GM23338 (cell line): ENCODE measurements at regions not wholly inside any gene's neighbourhood (a gene's known extent, or its start where the extent isn't known, plus 50 kb on each side); places are given as distances from the start of the nearest gene placed in this dataset.

Source experiments
- ATAC-seq: fragments of 200-7000 bp; cut with Tn5 transposase; 3 replicates; pipeline ENCODE4 v1.9.1; 2020
- DNase-seq: peaks from one replicate; pipeline ENCODE4 v3.0.0-alpha.2; 2015; ENCODE audit warnings: low spot score
- H2AFZ ChIP-seq: fragments of 200-600 bp; sonication (generic); 2 replicates; pipeline ENCODE4 v1.8.0; 2016; ENCODE audit warnings: antibody characterized with exemption, mild to moderate bottlenecking, moderate library complexity
- H3F3A ChIP-seq: fragments of 200-600 bp; sonication (generic); replicated peaks from 2 replicates; pipeline ENCODE4 v1.8.0; 2017; ENCODE audit warnings: antibody characterized with exemption, mixed run types, low read depth
- H3K27ac ChIP-seq: fragments of 200-600 bp; sonication (generic); 2 replicates; pipeline ENCODE4 v1.6.1; 2016; ENCODE audit warnings: low read depth
- H3K27me3 ChIP-seq: fragments of 200-600 bp; sonication (generic); 2 replicates; pipeline ENCODE4 v1.8.0; 2016; ENCODE audit warnings: mild to moderate bottlenecking, mixed run types, moderate library complexity; ENCODE audit not compliant: insufficient read depth
- H3K36me3 ChIP-seq: fragments of 200-600 bp; sonication (generic); 2 replicates; pipeline ENCODE4 v1.8.0; 2016; ENCODE audit warnings: mild to moderate bottlenecking; ENCODE audit not compliant: insufficient read depth
- H3K4me1 ChIP-seq: fragments of 200-600 bp; sonication (generic); 2 replicates; pipeline ENCODE4 v1.8.0; 2016; ENCODE audit warnings: mild to moderate bottlenecking, moderate library complexity; ENCODE audit not compliant: insufficient read depth
- H3K4me2 ChIP-seq: fragments of 200-600 bp; sonication (generic); 2 replicates; pipeline ENCODE4 v1.7.1; 2017; ENCODE audit warnings: mixed run types
- H3K4me3 ChIP-seq: fragments of 200-600 bp; sonication (generic); 2 replicates; pipeline ENCODE4 v1.6.1; 2016; ENCODE audit warnings: mixed run types
- H3K79me2 ChIP-seq: fragments of 200-600 bp; sonication (generic); replicated peaks from 2 replicates; pipeline ENCODE4 v1.8.0; 2017; ENCODE audit warnings: mild to moderate bottlenecking; ENCODE audit not compliant: insufficient read depth
- H3K9me2 ChIP-seq: fragments of 200-600 bp; sonication (generic); 2 replicates; pipeline ENCODE4 v1.8.0; 2017; ENCODE audit not compliant: insufficient read depth
- H4K20me1 ChIP-seq: fragments of 200-600 bp; sonication (generic); replicated peaks from 2 replicates; pipeline ENCODE4 v1.8.0; 2017; ENCODE audit warnings: mild to moderate bottlenecking; ENCODE audit not compliant: insufficient read depth
- H3K27ac Mint-ChIP-seq: 2 replicates; pipeline ENCODE4 v1.8.0; 2020; ENCODE audit warnings: inconsistent platforms, mild to moderate bottlenecking, moderate library complexity, mixed read lengths
- H3K27me3 Mint-ChIP-seq: 3 replicates; pipeline ENCODE4 v1.8.0; 2022; ENCODE audit warnings: low read depth, mild to moderate bottlenecking, moderate library complexity, mixed read lengths, inconsistent platforms; ENCODE audit not compliant: insufficient read depth, poor library complexity
- H3K36me3 Mint-ChIP-seq: 3 replicates; pipeline ENCODE4 v1.8.0; 2021; ENCODE audit warnings: low read depth, mild to moderate bottlenecking, inconsistent platforms, moderate library complexity, mixed read lengths
- H3K4me1 Mint-ChIP-seq: 3 replicates; pipeline ENCODE4 v1.8.0; 2020; ENCODE audit warnings: mild to moderate bottlenecking, inconsistent platforms, mixed read lengths
- H3K4me3 Mint-ChIP-seq: 3 replicates; pipeline ENCODE4 v1.8.0; 2021; ENCODE audit warnings: moderate library complexity, mild to moderate bottlenecking, inconsistent platforms, mixed read lengths
- H3K9me3 Mint-ChIP-seq: 3 replicates; pipeline ENCODE4 v1.8.0; 2020; ENCODE audit warnings: moderate library complexity, mild to moderate bottlenecking, inconsistent platforms, mixed read lengths
- CREB1 ChIP-seq: fragments of 250-450 bp; sonication (Bioruptor Pico); IDR thresholded peaks from 2 replicates; pipeline ENCODE4 v1.5.0; 2020; ENCODE audit warnings: low read depth, mild to moderate bottlenecking, moderate library complexity
- ETS1 ChIP-seq: IDR thresholded peaks from 2 replicates; pipeline ENCODE4 v1.6.1; 2016; ENCODE audit warnings: antibody characterized with exemption
- EZH2 ChIP-seq: fragments of 200-600 bp; sonication (generic); IDR thresholded peaks from one replicate; pipeline ENCODE4 v1.8.0; 2017; ENCODE audit warnings: antibody characterized with exemption, mild to moderate bottlenecking, low read depth; ENCODE audit not compliant: unreplicated experiment
- EZH2phosphoT487 ChIP-seq: fragments of 200-600 bp; sonication (generic); IDR thresholded peaks from one replicate; pipeline ENCODE4 v1.8.1; 2018; ENCODE audit warnings: antibody characterized with exemption; ENCODE audit not compliant: unreplicated experiment
- JUNB ChIP-seq: IDR thresholded peaks from one replicate; pipeline ENCODE4 v1.6.1; 2016; ENCODE audit warnings: antibody characterized with exemption; ENCODE audit not compliant: unreplicated experiment
- NANOG ChIP-seq: IDR thresholded peaks from 2 replicates; pipeline ENCODE4 v1.6.1; 2016; ENCODE audit warnings: antibody characterized with exemption, borderline replicate concordance
- STAT1 ChIP-seq: IDR thresholded peaks from one replicate; pipeline ENCODE4 v1.6.1; 2016; ENCODE audit warnings: antibody characterized with exemption; ENCODE audit not compliant: unreplicated experiment
- ZNF114 ChIP-seq: fragments of 250-450 bp; sonication (Bioruptor Pico); IDR thresholded peaks from 2 replicates; pipeline ENCODE4 v1.5.0; 2020; ENCODE audit warnings: mild to moderate bottlenecking, moderate library complexity
- ZNF331 ChIP-seq: fragments of 250-450 bp; sonication (Bioruptor Pico); IDR thresholded peaks from 2 replicates; pipeline ENCODE4 v1.5.0; 2020; ENCODE audit warnings: low read depth, mild to moderate bottlenecking, moderate library complexity
- ZNF462 ChIP-seq: fragments of 250-450 bp; sonication (Bioruptor Pico); IDR thresholded peaks from 2 replicates; pipeline ENCODE4 v1.5.0; 2020; ENCODE audit warnings: mild to moderate bottlenecking, moderate library complexity

- TF ChIP-seq ZNF462 (CRISPR knock-in tag) (no peak), NANOG (no peak), ZNF331 (no peak), ETS1 (no peak), ZNF114 (CRISPR knock-in tag) (no peak), EZH2phosphoT487 (no peak)
Observed at GRCh38 chr14:22477569-22478194, 111.3 kb downstream of the DAD1 start (continued).

- H3K4me1 Mint-ChIP-seq: peaks cover 45% of the 10 kb centered on the region
- H3K4me3 Mint-ChIP-seq: no peak overlapping the region
- Histone ChIP-seq H4K20me1 (no peaks in the 10 kb centered on the region), H3K27me3 (no peaks in the 10 kb centered on the region), H3K79me2 (no peaks in the 10 kb centered on the region), H3K4me1 (peaks cover 35% of the 10 kb centered on the region), H3K36me3 (no peaks in the 10 kb centered on the region), H3F3A (no peaks in the 10 kb centered on the region), H3K9me2 (no peaks in the 10 kb centered on the region), H3K4me2 (no peak overlapping the region), H3K4me3 (no peak overlapping the region), H3K27ac (no peak overlapping the region), H2AFZ (no peak overlapping the region)
- no peak for DNase-seq
- ATAC-seq: no peak
- H3K9me3 Mint-ChIP-seq: no peaks in the 10 kb centered on the region
- no peaks in the 10 kb centered on the region for H3K36me3 Mint-ChIP-seq
- no peaks in the 10 kb centered on the region for H3K27me3 Mint-ChIP-seq
- H3K27ac Mint-ChIP-seq: no peak overlapping the region
- no peak for TF ChIP-seq STAT1
- TF ChIP-seq ZNF114 (CRISPR knock-in tag): no peak
- no peak for TF ChIP-seq ETS1
- TF ChIP-seq CREB1 (CRISPR knock-in tag): no peak
- no peak for TF ChIP-seq JUNB
- TF ChIP-seq EZH2: no peak
- TF ChIP-seq EZH2phosphoT487: no peak
Observed at GRCh38 chr14:22476887-22477286, 112.1 kb downstream of the DAD1 start.
